WTC11 (cell line): ENCODE measurements at regions not wholly inside any gene's neighbourhood (a gene's known extent, or its start where the extent isn't known, plus 50 kb on each side); places are given as distances from the start of the nearest gene placed in this dataset.

ENCODE experiments used
- ATAC-seq: fragments of 200-7000 bp; cut with Tn5 transposase; 2 replicates; pipeline ENCODE4 v1.10.0; 2021; ENCODE audit warnings: mild to moderate bottlenecking, moderate library complexity
- CTCF ChIA-PET: fragments of 300-600 bp; sonication (Branson Sonifier 250); formaldehyde crosslinking; loops from one replicate; lab custom pipeline; 2021; ENCODE audit warnings: antibody characterized with exemption; lab: Charles Lee
- POLR2A ChIA-PET: fragments of 350-600 bp; sonication (Branson Sonifier 250); formaldehyde crosslinking; loops from one replicate; lab custom pipeline; 2021; ENCODE audit warnings: antibody characterized with exemption; lab: Charles Lee
- DNase-seq: peaks from one replicate; pipeline ENCODE4 v3.0.0; 2021; ENCODE audit warnings: low spot score
- H3K27ac Mint-ChIP-seq: 2 replicates; pipeline ENCODE4 v1.8.0; 2021; ENCODE audit warnings: mixed read lengths
- H3K27me3 Mint-ChIP-seq: 2 replicates; pipeline ENCODE4 v1.8.0; 2021; ENCODE audit warnings: low read depth, mild to moderate bottlenecking, moderate library complexity, mixed read lengths
- H3K36me3 Mint-ChIP-seq: 2 replicates; pipeline ENCODE4 v1.8.0; 2021; ENCODE audit warnings: mixed read lengths
- H3K4me1 Mint-ChIP-seq: 2 replicates; pipeline ENCODE4 v1.8.0; 2022; ENCODE audit warnings: mixed read lengths
- H3K4me3 Mint-ChIP-seq: 2 replicates; pipeline ENCODE4 v1.8.0; 2021; ENCODE audit warnings: mild to moderate bottlenecking, moderate library complexity, mixed read lengths
- H3K9me3 Mint-ChIP-seq: 2 replicates; pipeline ENCODE4 v1.8.0; 2021; ENCODE audit warnings: mixed read lengths
- ATF3 ChIP-seq: sonication (generic); formaldehyde crosslinking; conservative IDR thresholded peaks from 2 replicates; pipeline ENCODE4 v1.8.1; 2022; ENCODE audit warnings: mild to moderate bottlenecking, missing genetic modification reagents
- CREM ChIP-seq: sonication (generic); formaldehyde crosslinking; IDR thresholded peaks from 2 replicates; pipeline ENCODE4 v1.8.1; 2022; ENCODE audit warnings: mild to moderate bottlenecking, missing genetic modification reagents, moderate library complexity
- E2F1 ChIP-seq: sonication (generic); formaldehyde crosslinking; IDR thresholded peaks from 2 replicates; pipeline ENCODE4 v1.8.0; 2022; ENCODE audit warnings: mild to moderate bottlenecking, missing genetic modification reagents
- ERG ChIP-seq: fragments of 250-450 bp; sonication (Bioruptor Pico); IDR thresholded peaks from 2 replicates; pipeline ENCODE4 v1.8.0; 2021; ENCODE audit warnings: mild to moderate bottlenecking
- ESRRA ChIP-seq: sonication (generic); formaldehyde crosslinking; IDR thresholded peaks from 2 replicates; pipeline ENCODE4 v1.8.1; 2022; ENCODE audit warnings: mild to moderate bottlenecking, missing genetic modification reagents, borderline replicate concordance
- GRHL2 ChIP-seq: fragments of 250-450 bp; sonication (Bioruptor Pico); IDR thresholded peaks from 2 replicates; pipeline ENCODE4 v1.8.0; 2022; ENCODE audit warnings: mild to moderate bottlenecking, moderate library complexity; ENCODE audit not compliant: insufficient replicate concordance, severe bottlenecking
- KAT7 ChIP-seq: sonication (generic); formaldehyde crosslinking; IDR thresholded peaks from 2 replicates; pipeline ENCODE4 v1.8.1; 2023; ENCODE audit warnings: missing genetic modification reagents, mild to moderate bottlenecking, borderline replicate concordance
- MYBL2 ChIP-seq: sonication (generic); formaldehyde crosslinking; IDR thresholded peaks from 2 replicates; pipeline ENCODE4 v1.8.1; 2023; ENCODE audit warnings: mild to moderate bottlenecking, moderate library complexity, missing genetic modification reagents
- NR1H2 ChIP-seq: sonication (generic); formaldehyde crosslinking; IDR thresholded peaks from 2 replicates; pipeline ENCODE4 v1.9.0; 2021; ENCODE audit warnings: mild to moderate bottlenecking, moderate library complexity, missing genetic modification reagents
- PRRX2 ChIP-seq: fragments of 250-450 bp; sonication (Bioruptor Pico); IDR thresholded peaks from 2 replicates; pipeline ENCODE4 v1.8.0; 2021; ENCODE audit warnings: mild to moderate bottlenecking
- SOX15 ChIP-seq: fragments of 250-450 bp; sonication (Bioruptor Pico); IDR thresholded peaks from 2 replicates; pipeline ENCODE4 v1.9.0; 2021; ENCODE audit warnings: mild to moderate bottlenecking
- SP1 ChIP-seq: sonication (generic); formaldehyde crosslinking; conservative IDR thresholded peaks from 2 replicates; pipeline ENCODE4 v1.8.1; 2022; ENCODE audit warnings: missing genetic modification reagents
- ZBTB21 ChIP-seq: sonication (generic); formaldehyde crosslinking; IDR thresholded peaks from 2 replicates; pipeline ENCODE4 v1.8.1; 2023; ENCODE audit warnings: mild to moderate bottlenecking, missing genetic modification reagents, borderline replicate concordance
- ZBTB43 ChIP-seq: sonication (generic); formaldehyde crosslinking; IDR thresholded peaks from 2 replicates; pipeline ENCODE4 v1.8.1; 2023; ENCODE audit warnings: mild to moderate bottlenecking, missing genetic modification reagents
- ZNF263 ChIP-seq: sonication (generic); formaldehyde crosslinking; IDR thresholded peaks from 2 replicates; pipeline ENCODE4 v1.8.1; 2022; ENCODE audit warnings: low read depth, mild to moderate bottlenecking, moderate library complexity, missing genetic modification reagents
- ZNF317 ChIP-seq: sonication (generic); formaldehyde crosslinking; IDR thresholded peaks from 2 replicates; pipeline ENCODE4 v1.8.1; 2023; ENCODE audit warnings: low read depth, mild to moderate bottlenecking, moderate library complexity, missing genetic modification reagents, borderline replicate concordance
- ZNF416 ChIP-seq: fragments of 250-450 bp; sonication (Bioruptor Pico); IDR thresholded peaks from 2 replicates; pipeline ENCODE4 v1.9.0; 2021; ENCODE audit warnings: mild to moderate bottlenecking, inconsistent platforms
- ZNF512 ChIP-seq: sonication (generic); formaldehyde crosslinking; IDR thresholded peaks from 2 replicates; pipeline ENCODE4 v1.8.1; 2022; ENCODE audit warnings: missing genetic modification reagents, borderline replicate concordance
- TF ChIP-seq, protein P1 (sequence below): sonication (generic); formaldehyde crosslinking; IDR thresholded peaks from 2 replicates; pipeline ENCODE4 v1.8.0; 2023; ENCODE audit warnings: missing genetic modification reagents, mild to moderate bottlenecking, borderline replicate concordance
- TF ChIP-seq, protein P2 (sequence below): sonication (generic); formaldehyde crosslinking; IDR thresholded peaks from 2 replicates; pipeline ENCODE4 v1.8.0; 2022; ENCODE audit warnings: mild to moderate bottlenecking, missing genetic modification reagents
- TF ChIP-seq, protein P3 (sequence below): sonication (generic); formaldehyde crosslinking; IDR thresholded peaks from 2 replicates; pipeline ENCODE4 v1.8.1; 2022; ENCODE audit warnings: low read depth, mild to moderate bottlenecking, moderate library complexity, missing genetic modification reagents, borderline replicate concordance
- TF ChIP-seq, protein P4 (sequence below): fragments of 250-450 bp; sonication (Bioruptor Pico); IDR thresholded peaks from 2 replicates; pipeline ENCODE4 v1.9.0; 2021; ENCODE audit warnings: mild to moderate bottlenecking
- TF ChIP-seq, protein P5 (sequence below): sonication (generic); formaldehyde crosslinking; IDR thresholded peaks from 2 replicates; pipeline ENCODE4 v1.8.1; 2022; ENCODE audit warnings: low read depth, missing genetic modification reagents, borderline replicate concordance

DNA sequence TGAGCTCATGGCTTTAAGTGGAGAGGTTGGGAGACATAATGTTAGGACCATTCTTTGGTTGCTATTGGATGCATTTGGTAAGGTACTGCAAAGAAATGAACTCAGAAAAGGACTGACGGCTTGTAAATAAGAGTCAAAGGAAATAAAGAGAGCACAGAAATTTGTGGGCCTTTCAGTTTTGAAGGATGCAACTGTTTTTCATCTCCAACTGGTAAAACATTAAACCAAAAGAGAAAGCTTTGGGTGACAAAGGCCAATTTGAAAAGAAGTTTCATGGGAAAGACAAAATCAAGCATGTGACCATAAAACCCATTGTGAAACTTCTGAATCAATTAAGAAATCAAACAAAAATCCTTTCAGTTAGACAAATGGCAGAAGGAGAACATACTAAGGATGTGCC is 77.8 kb upstream of the SPOPL start (continued):
- TF ChIP-seq, protein P1, sequence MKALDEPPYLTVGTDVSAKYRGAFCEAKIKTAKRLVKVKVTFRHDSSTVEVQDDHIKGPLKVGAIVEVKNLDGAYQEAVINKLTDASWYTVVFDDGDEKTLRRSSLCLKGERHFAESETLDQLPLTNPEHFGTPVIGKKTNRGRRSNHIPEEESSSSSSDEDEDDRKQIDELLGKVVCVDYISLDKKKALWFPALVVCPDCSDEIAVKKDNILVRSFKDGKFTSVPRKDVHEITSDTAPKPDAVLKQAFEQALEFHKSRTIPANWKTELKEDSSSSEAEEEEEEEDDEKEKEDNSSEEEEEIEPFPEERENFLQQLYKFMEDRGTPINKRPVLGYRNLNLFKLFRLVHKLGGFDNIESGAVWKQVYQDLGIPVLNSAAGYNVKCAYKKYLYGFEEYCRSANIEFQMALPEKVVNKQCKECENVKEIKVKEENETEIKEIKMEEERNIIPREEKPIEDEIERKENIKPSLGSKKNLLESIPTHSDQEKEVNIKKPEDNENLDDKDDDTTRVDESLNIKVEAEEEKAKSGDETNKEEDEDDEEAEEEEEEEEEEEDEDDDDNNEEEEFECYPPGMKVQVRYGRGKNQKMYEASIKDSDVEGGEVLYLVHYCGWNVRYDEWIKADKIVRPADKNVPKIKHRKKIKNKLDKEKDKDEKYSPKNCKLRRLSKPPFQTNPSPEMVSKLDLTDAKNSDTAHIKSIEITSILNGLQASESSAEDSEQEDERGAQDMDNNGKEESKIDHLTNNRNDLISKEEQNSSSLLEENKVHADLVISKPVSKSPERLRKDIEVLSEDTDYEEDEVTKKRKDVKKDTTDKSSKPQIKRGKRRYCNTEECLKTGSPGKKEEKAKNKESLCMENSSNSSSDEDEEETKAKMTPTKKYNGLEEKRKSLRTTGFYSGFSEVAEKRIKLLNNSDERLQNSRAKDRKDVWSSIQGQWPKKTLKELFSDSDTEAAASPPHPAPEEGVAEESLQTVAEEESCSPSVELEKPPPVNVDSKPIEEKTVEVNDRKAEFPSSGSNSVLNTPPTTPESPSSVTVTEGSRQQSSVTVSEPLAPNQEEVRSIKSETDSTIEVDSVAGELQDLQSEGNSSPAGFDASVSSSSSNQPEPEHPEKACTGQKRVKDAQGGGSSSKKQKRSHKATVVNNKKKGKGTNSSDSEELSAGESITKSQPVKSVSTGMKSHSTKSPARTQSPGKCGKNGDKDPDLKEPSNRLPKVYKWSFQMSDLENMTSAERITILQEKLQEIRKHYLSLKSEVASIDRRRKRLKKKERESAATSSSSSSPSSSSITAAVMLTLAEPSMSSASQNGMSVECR: no peak
- TF ChIP-seq, protein P2, sequence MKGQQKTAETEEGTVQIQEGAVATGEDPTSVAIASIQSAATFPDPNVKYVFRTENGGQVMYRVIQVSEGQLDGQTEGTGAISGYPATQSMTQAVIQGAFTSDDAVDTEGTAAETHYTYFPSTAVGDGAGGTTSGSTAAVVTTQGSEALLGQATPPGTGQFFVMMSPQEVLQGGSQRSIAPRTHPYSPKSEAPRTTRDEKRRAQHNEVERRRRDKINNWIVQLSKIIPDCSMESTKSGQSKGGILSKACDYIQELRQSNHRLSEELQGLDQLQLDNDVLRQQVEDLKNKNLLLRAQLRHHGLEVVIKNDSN (CRISPR knock-in tag): no peak
- TF ChIP-seq, protein P3, sequence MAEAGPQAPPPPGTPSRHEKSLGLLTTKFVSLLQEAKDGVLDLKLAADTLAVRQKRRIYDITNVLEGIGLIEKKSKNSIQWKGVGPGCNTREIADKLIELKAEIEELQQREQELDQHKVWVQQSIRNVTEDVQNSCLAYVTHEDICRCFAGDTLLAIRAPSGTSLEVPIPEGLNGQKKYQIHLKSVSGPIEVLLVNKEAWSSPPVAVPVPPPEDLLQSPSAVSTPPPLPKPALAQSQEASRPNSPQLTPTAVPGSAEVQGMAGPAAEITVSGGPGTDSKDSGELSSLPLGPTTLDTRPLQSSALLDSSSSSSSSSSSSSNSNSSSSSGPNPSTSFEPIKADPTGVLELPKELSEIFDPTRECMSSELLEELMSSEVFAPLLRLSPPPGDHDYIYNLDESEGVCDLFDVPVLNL: no peak
- TF ChIP-seq ATF3 (CRISPR knock-in tag) (no peak), ESRRA (no peak), SP1 (no peak), SOX15 (CRISPR knock-in tag) (no peak), NR1H2 (no peak), ZBTB21 (no peak), PRRX2 (CRISPR knock-in tag) (no peak)
- TF ChIP-seq, protein P4, sequence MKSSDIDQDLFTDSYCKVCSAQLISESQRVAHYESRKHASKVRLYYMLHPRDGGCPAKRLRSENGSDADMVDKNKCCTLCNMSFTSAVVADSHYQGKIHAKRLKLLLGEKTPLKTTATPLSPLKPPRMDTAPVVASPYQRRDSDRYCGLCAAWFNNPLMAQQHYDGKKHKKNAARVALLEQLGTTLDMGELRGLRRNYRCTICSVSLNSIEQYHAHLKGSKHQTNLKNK (CRISPR knock-in tag): no peak

- no peak for DNase-seq
- H3K9me3 Mint-ChIP-seq: peaks cover 44% of the 10 kb centered on the region
- H3K36me3 Mint-ChIP-seq: peaks cover 38% of the 10 kb centered on the region
- H3K27ac Mint-ChIP-seq: no peak overlapping the region
- ChIA-PET CTCF (no interaction called here), POLR2A (no interaction called here)
- no peak overlapping the region for H3K4me3 Mint-ChIP-seq
- no peak for ATAC-seq
- H3K4me1 Mint-ChIP-seq: peaks cover 14% of the 10 kb centered on the region
- H3K27me3 Mint-ChIP-seq: no peaks in the 10 kb centered on the region
- TF ChIP-seq E2F1 (CRISPR knock-in tag) (no peak), GRHL2 (CRISPR knock-in tag) (no peak), CREM (no peak), ZBTB43 (CRISPR knock-in tag) (no peak), ZNF317 (no peak), ZNF512 (CRISPR knock-in tag) (no peak), ZNF263 (no peak), ERG (no peak), ZNF416 (no peak), MYBL2 (CRISPR knock-in tag) (no peak), KAT7 (CRISPR knock-in tag) (no peak)
- TF ChIP-seq, protein P5, sequence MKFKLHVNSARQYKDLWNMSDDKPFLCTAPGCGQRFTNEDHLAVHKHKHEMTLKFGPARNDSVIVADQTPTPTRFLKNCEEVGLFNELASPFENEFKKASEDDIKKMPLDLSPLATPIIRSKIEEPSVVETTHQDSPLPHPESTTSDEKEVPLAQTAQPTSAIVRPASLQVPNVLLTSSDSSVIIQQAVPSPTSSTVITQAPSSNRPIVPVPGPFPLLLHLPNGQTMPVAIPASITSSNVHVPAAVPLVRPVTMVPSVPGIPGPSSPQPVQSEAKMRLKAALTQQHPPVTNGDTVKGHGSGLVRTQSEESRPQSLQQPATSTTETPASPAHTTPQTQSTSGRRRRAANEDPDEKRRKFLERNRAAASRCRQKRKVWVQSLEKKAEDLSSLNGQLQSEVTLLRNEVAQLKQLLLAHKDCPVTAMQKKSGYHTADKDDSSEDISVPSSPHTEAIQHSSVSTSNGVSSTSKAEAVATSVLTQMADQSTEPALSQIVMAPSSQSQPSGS: no peak
These were observed 77.0 kb upstream of the SPOPL start for GRCh38 chr2:138424436-138425140.
